NCI-H146 (cell line): ENCODE measurements at regions not wholly inside any gene's neighbourhood (a gene's known extent, or its start where the extent isn't known, plus 50 kb on each side); places are given as distances from the start of the nearest gene placed in this dataset.
"Not testable (repeated sequence)": the region's sequence is repeated elsewhere in the genome, so short reads cannot be mapped to it uniquely, and the experiment has no call there.

Experiments used
- DNase-seq: peaks from one replicate; lab custom pipeline; 2025; lab: John Stamatoyannopoulos, UW

DNA sequence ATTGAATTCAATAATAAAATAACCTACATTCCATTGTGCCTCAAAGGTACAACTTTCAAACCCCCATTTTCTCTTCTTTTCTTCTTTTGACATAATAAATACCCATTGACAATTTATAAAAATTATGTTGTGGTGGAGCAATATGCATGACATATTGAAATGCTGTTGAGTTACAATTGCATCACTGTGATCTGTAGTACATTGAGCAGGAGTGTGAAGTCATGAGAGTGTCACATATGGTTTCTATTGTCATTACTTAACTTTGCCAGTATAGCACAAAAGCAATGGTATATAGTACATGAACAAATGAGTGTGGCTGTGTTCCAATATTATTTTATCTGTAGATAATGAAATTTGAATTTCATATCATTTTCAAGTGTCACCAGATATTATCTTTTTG lies 441.3 kb downstream of the GJA1 start:
- DNase-seq, result no peak

DNA sequence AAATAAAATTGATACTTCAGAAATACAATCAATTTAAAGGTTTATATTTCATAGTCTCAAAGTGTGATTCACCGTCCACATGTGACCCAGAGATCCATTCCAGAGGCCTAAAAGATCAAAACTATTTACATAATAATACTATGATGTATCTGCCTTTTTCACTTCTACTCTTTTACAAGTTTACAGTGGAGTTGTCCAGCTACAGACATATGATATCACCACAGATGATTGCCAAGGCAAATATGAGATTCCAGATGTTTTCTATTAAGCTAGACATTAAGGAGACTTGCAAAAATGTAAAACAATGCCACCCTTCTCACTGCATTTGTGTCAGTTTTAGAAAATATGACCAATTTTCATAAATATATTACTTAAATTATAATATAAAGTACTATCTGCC lies 443.7 kb downstream of the GJA1 start:
- DNase-seq, result no peak

DNA sequence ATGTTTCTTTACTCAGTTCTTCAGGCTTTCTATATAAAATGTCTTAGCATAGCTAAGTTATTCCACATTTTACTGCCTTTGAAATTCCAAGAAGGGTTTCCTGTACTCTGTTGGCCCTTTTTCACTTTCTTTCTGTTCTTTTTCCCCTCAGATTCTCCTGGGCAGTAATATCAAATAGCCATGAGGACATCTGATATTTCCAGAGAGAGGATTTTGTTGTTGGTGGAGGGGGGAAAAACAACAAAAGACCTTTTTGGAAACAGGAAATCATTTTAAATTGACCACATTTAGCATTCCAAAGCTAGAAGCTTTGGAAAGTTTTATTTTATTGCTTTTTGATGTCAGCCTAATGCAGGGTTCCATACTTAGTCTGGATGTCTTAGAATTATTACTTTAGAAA lies 445.4 kb downstream of the GJA1 start:
- no peak for DNase-seq

DNA sequence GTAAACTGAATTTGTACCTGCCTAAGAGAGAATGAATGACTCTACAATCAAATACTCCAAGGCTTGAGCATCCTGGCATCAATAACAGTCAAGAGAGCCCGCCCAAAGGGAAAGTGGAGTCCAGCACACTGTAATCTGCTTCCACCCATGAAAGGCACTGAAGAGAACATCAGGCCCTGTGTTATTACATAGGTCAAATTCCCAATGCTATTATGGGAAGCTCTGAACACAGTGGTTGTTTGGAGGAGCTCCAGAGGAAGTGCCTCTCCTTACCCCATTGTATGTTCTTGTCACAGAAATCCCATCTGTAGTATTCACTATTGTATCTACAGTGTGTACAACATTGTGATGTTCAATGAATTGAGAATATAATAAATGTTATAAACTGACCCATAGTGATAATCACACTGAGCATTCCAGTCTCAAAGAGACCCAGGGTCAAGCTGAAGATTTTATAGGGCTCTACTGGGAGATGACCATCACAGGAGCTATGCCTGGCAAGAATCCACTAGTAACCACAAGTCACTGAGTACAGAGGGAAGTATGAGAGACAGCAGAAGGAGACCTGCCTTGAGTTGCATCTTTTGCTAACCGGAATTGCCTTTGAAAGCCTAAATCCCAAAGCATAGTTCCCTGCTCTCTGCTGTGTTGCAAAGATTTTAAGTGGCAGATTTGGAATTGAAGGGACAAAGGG lies 446.7 kb downstream of the GJA1 start:
- no peak for DNase-seq

DNA sequence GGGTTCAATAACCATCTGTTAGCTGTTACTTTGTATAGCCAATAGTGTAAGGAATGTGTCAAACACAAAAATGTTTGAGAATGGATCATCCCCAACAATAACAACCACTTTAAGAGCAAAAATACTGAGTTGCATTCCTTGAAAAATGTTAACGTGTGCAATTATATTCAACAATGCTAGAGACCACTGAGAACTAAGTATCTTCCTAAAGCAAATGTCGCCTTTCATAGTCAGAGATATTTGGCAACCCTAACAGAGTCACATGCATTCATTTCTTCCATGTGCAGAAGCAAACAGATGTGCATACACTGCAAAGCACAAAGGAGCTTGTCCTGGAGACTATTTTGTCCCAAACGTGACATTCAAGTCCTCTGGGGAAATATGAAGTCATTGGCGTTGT lies 448.6 kb downstream of the GJA1 start:
- no peak for DNase-seq

DNA sequence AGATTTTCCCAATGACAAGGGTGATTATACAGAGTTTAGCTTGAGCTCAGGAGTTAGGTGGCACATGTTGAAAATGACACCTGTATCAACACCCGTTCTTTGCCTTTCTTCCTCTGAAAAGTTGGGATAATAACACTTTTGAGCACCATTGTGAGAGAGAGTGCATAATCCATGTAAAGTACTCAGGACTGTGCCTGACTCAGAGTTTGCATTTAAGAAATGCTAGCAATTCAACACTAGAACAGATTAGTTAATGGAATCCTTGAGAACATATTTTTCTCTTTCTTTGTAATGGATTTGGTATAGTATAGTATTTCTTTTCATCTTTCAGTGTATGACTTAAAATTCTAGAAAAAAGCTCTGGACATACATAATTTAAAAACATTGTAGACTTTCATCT lies 449.2 kb downstream of the GJA1 start:
- no peak for DNase-seq

DNA sequence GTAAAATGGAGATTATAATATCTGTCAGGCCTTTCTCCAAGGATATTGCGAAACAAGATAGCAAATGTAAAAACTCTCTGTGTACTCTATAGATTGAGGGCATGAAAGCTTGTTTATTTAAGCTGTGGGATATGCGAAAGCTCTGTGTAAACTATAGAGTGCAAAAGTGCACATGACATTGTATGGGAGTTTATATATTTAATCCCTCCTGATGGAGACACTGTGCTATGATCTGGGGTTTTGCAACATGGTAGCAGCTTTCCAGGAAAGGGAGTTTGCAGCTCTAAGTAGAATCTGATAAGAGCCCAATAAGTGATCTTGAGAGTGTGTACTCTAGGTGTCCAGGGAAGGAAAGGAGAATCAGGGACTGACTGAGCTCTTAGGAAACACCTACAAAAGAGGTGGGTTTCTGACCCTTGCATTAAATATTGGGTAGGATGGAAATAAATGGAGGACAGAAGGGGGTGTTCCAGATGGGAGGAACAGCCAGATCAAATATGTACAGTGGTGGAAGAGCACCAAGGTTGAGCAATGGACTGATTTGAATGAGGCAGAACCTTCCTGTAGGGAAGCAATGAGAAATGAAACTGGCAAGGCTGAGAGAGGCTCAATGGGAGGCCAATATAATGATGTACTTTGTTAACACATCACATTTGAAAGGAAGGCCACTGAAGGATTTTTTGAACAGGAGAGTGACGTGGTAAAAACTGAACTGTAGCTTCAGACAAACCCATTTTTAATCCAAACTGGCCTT lies 450.1 kb downstream of the GJA1 start:
- no peak for DNase-seq

DNA sequence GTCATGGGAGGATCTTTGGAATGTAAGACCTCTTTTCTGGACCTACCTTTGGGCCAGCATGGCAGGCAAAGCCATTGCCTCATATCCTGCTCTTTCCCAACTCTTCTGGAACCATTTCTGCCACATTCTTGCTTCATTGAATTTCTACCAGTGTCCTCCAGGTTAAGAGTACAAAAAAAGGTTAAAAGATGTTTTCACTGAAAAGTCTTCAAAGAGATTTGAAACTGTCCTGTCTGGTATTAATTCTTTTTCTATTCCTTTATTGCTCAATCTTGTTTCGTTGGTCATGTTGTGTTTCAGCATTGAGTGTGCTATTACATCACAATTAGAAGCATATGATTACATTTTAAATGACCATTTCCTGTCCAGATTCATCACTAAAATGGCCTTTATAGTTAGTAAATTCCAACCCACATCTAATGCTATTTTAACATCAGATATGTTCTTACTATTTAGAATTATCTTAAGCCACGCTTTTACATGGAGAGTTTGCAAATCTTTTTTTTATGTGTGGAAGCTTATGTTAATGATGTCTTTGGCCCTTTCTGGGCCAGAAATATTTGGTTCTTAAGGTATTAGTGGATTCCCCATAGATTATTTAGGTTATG lies 450.9 kb downstream of the GJA1 start:
- no peak for DNase-seq

DNA sequence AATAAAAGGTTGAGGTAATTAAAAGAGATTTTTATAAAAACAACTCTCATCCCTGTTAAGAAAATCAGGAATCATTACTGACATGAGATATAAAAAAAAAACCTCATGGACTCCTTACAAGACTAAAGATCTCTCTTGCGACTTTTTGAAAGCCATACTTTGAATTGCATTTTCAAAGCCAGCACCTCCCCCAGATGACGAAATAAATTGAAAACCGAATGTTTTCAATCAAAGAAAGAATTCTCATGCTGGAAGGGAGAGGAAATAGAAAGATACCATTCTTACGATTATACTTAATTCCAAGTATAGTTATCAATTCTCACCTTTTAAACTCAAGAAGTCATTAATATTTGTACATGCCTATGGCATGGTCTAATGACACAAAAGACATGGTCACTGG lies 452.3 kb downstream of the GJA1 start:
- no peak for DNase-seq

DNA sequence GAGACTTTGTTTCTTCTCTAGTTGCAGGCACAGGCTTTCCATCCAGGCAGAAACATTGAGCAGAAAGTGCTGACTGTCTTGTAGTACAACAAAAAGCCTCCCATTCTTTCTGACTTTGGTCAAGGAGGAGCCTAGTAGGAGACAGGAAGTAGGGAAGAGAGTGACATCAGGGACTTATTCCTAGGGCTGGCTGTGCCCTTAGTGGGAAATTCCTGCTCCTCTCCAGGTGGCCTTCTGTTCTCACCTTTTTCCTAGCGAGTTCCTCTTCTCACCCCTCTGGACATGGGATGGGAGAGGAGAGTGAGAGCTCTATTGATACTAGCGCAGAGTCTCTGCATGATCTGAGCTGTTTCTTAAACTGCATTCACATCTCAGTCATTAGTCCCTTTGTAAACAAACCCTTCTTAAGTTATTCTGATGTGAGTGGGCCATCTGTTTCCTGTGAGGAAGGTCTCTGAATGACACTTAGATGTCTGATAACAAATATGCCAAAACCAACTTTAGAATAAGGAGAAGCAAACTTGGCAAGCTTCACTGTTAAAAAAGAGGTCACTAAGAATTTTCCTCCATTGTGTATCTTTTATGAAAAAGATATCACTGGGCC lies 455.0 kb downstream of the GJA1 start:
- no peak for DNase-seq

DNA sequence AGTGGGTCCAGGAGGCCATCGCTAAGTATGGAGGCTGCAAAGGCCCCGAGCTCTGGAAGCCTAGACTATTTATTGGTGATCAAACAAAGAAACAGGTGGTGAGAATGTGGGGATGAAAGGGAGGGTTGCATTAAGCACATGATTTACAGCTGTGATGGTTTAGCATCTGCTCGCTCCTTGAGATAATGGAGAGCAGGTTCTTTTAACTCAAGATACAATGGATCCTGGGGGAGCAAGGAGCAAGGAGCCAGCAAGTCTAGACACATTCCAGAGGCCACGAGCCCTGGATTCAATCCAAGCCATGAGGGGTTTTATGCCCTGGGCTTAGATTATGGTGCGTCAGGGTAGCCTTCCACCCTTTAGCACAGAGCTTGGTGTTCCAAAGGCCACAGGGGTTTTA lies 460.3 kb downstream of the GJA1 start:
- not testable (repeated sequence) for DNase-seq

DNA sequence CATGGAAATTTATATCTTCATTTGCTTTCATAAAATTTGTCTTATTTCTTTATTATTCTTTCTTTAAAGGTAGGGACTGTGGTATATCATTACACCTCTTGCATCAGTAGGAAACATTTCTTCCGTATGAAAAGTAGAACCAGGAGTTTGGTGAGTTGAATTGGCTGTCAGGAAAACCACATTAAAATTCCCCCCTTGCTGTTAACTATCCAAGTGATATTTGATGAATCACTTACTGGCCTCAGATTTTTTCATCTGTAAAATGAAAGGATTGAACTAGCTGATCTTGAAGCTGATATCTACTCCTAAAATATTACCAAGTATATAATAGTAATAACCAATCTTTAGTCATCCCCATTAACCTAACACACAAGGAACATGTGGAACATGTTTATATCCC lies 460.9 kb downstream of the GJA1 start:
- no peak for DNase-seq

DNA sequence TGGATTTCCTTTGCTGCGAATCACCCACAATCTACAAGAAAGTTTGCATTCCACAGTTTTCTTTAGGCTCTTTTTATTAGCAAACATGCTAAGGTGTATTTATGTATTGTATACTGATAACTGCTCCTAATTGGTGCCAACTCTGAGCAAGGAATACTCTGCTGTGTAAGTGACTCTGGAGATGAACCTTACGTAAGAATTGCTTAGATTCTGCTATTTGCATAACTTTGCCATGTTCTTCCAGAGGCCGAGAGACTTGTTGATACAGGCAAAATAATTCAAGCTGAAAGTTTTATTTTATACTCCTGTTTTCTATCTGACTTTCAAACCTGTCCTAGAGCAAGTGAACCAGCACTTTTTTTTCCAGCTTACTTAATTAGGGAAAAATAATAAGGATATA lies 461.3 kb downstream of the GJA1 start:
- no peak for DNase-seq

DNA sequence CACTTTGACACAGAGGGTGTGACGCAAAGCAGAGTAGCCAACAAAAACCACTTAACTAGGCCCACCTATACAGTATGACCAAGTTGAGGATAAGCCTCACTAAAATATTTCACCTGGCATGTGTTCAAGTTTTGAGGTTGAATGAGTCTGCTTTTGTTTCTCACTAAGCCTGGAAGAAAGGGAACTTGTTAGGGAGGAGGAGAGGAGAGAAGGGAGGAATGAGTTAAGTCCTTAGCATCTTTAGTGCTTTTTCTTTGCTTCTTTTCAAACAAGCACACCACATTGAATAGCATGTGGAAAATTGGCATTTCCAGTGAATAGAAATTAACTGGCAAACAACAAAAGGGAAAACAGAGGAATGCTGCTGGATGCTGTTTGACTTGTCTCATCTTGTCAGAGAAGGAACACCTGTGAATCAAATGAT lies 461.9 kb downstream of the GJA1 start:
- DNase-seq, result no peak

DNA sequence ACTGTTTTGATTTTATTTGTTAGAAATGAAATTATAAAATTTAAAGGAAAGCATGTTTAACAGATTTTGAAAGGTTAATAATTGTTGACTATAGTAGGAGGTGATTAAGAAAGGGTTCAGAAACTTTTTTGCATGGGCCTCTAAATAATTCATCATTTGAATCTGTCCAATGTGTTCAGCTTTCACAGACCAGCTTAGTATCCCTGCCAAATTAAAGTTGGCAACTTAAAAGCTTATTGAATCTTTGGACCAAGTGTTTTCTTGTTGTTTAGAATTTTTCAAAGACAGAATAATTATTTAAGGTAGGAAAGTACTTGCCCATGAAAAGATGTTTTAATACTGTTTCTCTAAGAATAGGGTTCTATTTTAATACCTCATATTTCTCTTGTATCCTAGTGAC lies 466.0 kb downstream of the GJA1 start:
- no peak for DNase-seq

DNA sequence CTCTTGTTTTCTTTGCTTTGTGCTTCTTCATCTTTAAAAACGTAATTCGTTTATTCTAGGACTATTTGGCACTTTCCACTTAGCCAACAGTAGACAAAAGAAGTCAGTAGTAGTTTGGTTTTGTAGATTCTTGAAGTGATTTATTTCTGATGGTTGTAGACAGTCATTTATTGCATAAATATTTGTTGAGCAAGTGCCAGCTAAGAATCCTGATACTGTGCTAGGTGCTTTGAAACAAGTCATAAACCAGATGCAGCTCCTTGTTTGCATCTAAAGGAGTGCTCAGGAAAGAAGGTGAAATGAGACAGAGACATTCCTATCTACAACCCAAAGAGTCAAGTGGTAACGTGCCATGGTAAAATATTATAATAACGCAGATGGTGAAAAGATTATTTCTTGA lies 469.1 kb downstream of the GJA1 start:
- no peak for DNase-seq

DNA sequence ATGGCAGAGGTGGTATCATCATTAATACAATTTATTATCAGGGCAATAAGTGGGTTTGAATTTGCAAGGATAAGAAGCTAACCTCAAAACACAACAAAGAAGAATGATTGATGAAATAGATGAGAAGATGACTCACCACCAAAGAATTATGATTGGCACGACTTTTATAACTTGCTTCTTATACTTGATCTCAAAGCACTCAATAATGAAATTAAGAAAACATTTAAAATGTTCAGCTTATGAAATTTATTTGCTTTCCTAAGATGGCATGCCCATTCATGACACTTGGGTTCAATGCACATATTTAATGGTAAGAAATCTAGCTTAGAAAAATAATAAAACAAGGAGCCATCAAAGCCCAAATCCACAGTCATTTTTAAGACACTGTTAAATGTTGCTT lies 477.5 kb downstream of the GJA1 start:
- DNase-seq, result no peak

DNA sequence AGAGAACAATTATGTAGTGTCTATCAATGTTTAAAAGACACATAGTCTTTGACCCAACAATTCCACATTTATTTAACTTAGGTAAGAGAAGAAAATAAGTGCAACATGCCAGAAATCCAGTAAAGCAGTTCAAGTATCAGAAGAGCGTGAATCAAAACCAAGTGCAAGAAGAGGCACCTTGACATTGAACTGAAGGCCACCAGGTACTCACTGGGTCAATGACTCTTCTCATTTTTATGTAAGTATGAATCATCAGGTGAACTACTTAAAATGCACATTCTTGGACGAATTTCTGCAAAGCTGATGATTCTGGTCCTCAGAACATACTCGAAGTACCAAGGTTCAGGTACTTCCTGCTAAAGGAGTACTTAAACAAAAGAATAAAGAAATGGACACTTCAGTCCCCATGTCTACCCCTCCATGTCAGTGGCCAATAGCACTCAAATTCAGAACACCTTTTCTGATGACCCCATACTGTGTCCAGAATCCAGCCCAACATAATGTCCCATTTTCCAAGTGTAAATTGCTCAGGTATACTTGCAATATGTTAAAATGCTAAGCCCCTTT lies 481.9 kb downstream of the GJA1 start:
- DNase-seq, result no peak

DNA sequence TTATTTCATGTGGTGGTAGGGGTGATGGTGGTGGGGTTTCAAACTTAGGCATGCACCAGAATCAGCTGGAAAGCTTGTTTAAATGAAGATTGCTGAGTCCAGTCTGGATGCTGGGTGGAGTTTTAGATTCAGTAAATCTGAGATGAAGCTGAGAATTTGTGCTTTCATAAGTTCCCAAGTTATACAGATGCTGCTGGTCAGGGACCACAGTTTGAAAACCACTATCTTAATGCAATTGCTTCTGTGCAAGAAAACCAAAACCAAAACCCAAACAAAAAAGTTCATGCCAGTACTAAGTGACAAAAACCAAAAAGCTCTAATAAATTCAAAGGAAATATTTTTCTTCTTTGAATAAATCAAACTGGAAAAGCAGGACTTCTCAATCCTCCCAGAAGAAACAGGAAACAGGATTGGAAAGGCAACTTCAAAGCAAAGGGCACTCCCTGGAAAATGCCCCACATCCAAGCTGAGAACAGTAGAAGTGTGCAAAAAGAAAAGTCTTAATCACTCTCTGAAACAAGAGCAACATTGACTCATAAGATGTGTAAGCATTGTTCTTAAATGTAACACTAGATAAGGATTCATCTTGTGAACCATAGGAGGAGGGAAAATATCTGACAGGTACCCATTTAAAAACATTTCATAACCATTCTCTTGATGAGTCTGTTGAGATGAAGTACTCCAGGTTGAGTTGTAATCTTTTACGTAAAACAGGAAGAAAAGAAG lies 481.5 kb upstream of the HSF2 start:
- DNase-seq, result no peak

DNA sequence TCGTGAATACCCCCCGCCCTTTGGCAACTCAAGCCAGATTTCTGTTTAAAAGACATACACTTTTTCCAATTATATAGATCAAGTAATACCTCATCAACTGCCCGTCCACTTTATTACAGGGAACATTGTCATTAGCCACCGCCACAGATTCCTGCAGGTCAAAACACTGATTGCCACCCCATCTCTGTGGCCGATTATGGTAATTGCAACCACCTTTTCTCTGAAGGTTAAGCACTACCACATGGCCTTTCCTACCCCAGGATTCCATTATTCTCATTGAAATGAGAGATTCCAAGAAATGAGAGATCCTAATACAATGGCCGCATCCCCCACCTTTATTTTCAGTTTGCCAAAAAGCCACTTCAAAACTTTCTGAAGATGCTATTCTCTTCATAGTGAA lies 478.8 kb upstream of the HSF2 start:
- no peak for DNase-seq

DNA sequence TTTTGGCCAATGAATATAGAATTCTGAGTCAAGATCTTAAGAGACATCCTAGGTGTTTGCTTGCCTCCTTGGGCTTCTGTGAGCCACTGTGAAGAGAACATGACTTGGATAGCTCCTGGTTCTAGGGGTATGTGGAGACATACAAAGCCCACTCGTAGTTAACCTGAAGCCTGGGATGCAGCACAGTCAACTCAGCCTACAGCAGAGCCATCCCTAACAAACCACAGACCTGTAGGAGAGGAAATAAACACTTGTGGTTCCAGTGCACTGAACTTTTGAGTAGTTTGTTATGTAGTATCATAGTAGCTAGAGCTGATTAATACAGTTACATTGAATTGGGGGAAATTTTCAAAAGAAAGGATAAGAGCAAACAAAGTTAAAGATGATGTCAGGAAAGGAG lies 474.4 kb upstream of the HSF2 start:
- no peak for DNase-seq
